NCI-H82 treated with DMSO at 0.1 percent for 48 hours (cell line): ENCODE measurements at regions not wholly inside any gene's neighbourhood (a gene's known extent, or its start where the extent isn't known, plus 50 kb on each side); places are given as distances from the start of the nearest gene placed in this dataset.

Experiments
- DNase-seq: peaks from one replicate; lab custom pipeline; 2025; ENCODE audit not compliant: unreplicated experiment; lab: John Stamatoyannopoulos, UW

GRCh38 chr9:79184831-79185230 lies 386.9 kb upstream of the TLE4 start:
- no peak for DNase-seq

GRCh38 chr9:79185866-79186265 lies 385.9 kb upstream of the TLE4 start:
- no peak for DNase-seq

GRCh38 chr9:79189511-79189924 lies 382.2 kb upstream of the TLE4 start:
- no peak for DNase-seq

GRCh38 chr9:79193001-79193400 lies 378.8 kb upstream of the TLE4 start:
- DNase-seq = no peak

- no peak for DNase-seq
Measured at GRCh38 chr9:79193501-79194223, 378.1 kb upstream of the TLE4 start.

GRCh38 chr9:79195879-79196278 lies 375.9 kb upstream of the TLE4 start:
- DNase-seq = no peak

- DNase-seq = no peak
Measured at GRCh38 chr9:79196606-79197005, 375.2 kb upstream of the TLE4 start.

- no peak for DNase-seq
Measured at GRCh38 chr9:79200336-79200735, 371.4 kb upstream of the TLE4 start.

GRCh38 chr9:79201636-79202035 lies 370.1 kb upstream of the TLE4 start:
- no peak for DNase-seq

- DNase-seq = no peak
Measured at GRCh38 chr9:79208791-79209396, 362.9 kb upstream of the TLE4 start.

GRCh38 chr9:79210541-79211243 lies 361.1 kb upstream of the TLE4 start:
- DNase-seq = no peak

GRCh38 chr9:79213417-79214125 lies 358.2 kb upstream of the TLE4 start:
- DNase-seq = no peak

- no peak for DNase-seq
Measured at GRCh38 chr9:79215821-79216220, 355.9 kb upstream of the TLE4 start.

GRCh38 chr9:79220251-79220650 lies 351.5 kb upstream of the TLE4 start:
- DNase-seq = no peak

- DNase-seq = no peak
Measured at GRCh38 chr9:79220666-79221065, 351.1 kb upstream of the TLE4 start.

GRCh38 chr9:79221084-79221483 lies 350.7 kb upstream of the TLE4 start:
- DNase-seq = no peak

GRCh38 chr9:79222483-79222882 lies 349.3 kb upstream of the TLE4 start:
- no peak for DNase-seq

- DNase-seq = no peak
Measured at GRCh38 chr9:79224672-79225433, 346.9 kb upstream of the TLE4 start.

GRCh38 chr9:79233542-79233941 lies 338.2 kb upstream of the TLE4 start:
- DNase-seq = peak; percentile 3

- DNase-seq = no peak
Measured at GRCh38 chr9:79236466-79236865, 335.3 kb upstream of the TLE4 start.

- DNase-seq = no peak
Measured at GRCh38 chr9:79237861-79238260, 333.9 kb upstream of the TLE4 start.
